Endothelial cell of umbilical vein (primary cell): ENCODE measurements at regions not wholly inside any gene's neighbourhood (a gene's known extent, or its start where the extent isn't known, plus 50 kb on each side); places are given as distances from the start of the nearest gene placed in this dataset.

Source experiments
- EZH2 ChIP-seq: IDR thresholded peaks from 2 replicates; pipeline ENCODE4 v1.6.1; 2012; ENCODE audit warnings: borderline replicate concordance, low read depth, mild to moderate bottlenecking, moderate library complexity, low read length, inconsistent platforms; ENCODE audit not compliant: severe bottlenecking
- FOS ChIP-seq: IDR thresholded peaks from 2 replicates; pipeline ENCODE4 v1.6.1; 2011; ENCODE audit warnings: mild to moderate bottlenecking, low read length, moderate library complexity, borderline replicate concordance; ENCODE audit not compliant: insufficient read depth
- POLR2AphosphoS5 ChIP-seq: IDR thresholded peaks from 2 replicates; pipeline ENCODE4 v1.6.1; 2012; ENCODE audit warnings: low read depth, mild to moderate bottlenecking, control low read depth, low read length, moderate library complexity; ENCODE audit not compliant: insufficient read depth
- TF ChIP-seq, protein P1 (sequence below), 2 donors: IDR thresholded peaks; 1 replicate in 1 of 2; 2 replicates in 1 of 2; pipeline ENCODE4 v1.5.1; 2011; ENCODE audit warnings: low read length in 2 of 2, mild to moderate bottlenecking in 2 of 2, moderate library complexity in 2 of 2, control low read depth in 1 of 2, inconsistent platforms in 1 of 2, low read depth in 1 of 2; ENCODE audit not compliant: insufficient read depth in 1 of 2; ENCODE audit errors: extremely low read depth in 1 of 2
- TF ChIP-seq, protein P2 (sequence below): IDR thresholded peaks from 2 replicates; pipeline ENCODE4 v1.6.1; 2011; ENCODE audit not compliant: insufficient read depth, insufficient read length

DNA sequence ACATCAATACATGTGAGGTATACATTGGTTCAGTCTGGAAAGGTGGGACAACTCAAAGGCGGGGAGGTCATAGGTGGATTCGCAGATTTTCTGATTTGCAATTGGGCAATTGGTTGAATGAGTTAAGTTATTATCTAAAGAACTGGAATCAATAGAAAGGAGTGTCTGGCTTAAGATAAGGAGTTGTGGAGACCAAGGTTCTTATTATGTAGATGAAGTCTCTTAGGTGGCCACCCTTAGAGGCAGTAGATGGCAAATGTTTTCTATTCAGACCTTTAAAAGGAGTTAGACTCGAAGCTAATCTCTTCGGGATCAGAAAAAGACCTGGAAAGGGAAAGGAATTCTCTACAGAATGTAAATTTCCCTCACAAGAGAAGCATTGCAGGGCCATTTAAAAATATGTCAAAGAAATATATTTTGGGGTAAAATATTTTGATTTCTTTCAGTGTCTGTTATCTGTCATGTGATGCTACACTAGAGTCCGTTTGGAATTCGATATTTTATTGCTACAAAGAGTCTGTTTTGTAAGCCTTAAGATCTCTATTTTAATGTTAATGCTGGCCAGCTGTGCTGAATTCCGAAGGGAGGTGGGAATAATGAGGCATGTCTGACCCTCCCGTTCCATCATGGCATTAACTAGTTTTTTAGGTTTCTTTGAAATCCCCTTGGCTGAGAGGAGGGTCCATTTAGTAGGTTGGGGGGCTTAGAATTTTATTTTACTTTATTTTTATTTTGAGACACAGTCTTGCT lies 265.1 kb downstream of the PTPRU start:
- TF ChIP-seq, protein P1, sequence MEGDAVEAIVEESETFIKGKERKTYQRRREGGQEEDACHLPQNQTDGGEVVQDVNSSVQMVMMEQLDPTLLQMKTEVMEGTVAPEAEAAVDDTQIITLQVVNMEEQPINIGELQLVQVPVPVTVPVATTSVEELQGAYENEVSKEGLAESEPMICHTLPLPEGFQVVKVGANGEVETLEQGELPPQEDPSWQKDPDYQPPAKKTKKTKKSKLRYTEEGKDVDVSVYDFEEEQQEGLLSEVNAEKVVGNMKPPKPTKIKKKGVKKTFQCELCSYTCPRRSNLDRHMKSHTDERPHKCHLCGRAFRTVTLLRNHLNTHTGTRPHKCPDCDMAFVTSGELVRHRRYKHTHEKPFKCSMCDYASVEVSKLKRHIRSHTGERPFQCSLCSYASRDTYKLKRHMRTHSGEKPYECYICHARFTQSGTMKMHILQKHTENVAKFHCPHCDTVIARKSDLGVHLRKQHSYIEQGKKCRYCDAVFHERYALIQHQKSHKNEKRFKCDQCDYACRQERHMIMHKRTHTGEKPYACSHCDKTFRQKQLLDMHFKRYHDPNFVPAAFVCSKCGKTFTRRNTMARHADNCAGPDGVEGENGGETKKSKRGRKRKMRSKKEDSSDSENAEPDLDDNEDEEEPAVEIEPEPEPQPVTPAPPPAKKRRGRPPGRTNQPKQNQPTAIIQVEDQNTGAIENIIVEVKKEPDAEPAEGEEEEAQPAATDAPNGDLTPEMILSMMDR (IDR thresholded peaks at IDR 0.05; ENCODE audit: extremely low read depth in 1 of 2, insufficient read depth in 1 of 2, low read depth in 1 of 2, low read length in 2 of 2) = no peak
- TF ChIP-seq, protein P2, sequence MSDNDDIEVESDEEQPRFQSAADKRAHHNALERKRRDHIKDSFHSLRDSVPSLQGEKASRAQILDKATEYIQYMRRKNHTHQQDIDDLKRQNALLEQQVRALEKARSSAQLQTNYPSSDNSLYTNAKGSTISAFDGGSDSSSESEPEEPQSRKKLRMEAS = no peak
- TF ChIP-seq POLR2AphosphoS5 (no peak), EZH2 (no peak), FOS (no peak)
